BE2C (cell line): ENCODE measurements at regions not wholly inside any gene's neighbourhood (a gene's known extent, or its start where the extent isn't known, plus 50 kb on each side); places are given as distances from the start of the nearest gene placed in this dataset.

Experiments used
- DNase-seq: peaks from one replicate; pipeline ENCODE4 v3.0.0-alpha.2; 2020
- H3K27me3 ChIP-seq: fragments of 250-450 bp; sonication (Bioruptor Pico); 2 replicates; pipeline ENCODE4 v1.5.1; 2020; ENCODE audit warnings: mild to moderate bottlenecking
- H3K36me3 ChIP-seq: fragments of 250-450 bp; sonication (Bioruptor Pico); 2 replicates; pipeline ENCODE4 v1.5.1; 2020; ENCODE audit warnings: mild to moderate bottlenecking
- H3K4me1 ChIP-seq: fragments of 250-450 bp; sonication (Bioruptor Pico); 2 replicates; pipeline ENCODE4 v1.5.1; 2020
- H3K4me3 ChIP-seq: 2 replicates; pipeline ENCODE4 v1.5.1; 2011; ENCODE audit warnings: low read depth, low read length
- H3K9me3 ChIP-seq: fragments of 250-450 bp; sonication (Bioruptor Pico); 2 replicates; pipeline ENCODE4 v1.5.1; 2020
- TF ChIP-seq, protein P1 (sequence below): IDR thresholded peaks from 2 replicates; pipeline ENCODE4 v1.5.1; 2012; ENCODE audit warnings: mild to moderate bottlenecking, low read depth, low read length

DNA sequence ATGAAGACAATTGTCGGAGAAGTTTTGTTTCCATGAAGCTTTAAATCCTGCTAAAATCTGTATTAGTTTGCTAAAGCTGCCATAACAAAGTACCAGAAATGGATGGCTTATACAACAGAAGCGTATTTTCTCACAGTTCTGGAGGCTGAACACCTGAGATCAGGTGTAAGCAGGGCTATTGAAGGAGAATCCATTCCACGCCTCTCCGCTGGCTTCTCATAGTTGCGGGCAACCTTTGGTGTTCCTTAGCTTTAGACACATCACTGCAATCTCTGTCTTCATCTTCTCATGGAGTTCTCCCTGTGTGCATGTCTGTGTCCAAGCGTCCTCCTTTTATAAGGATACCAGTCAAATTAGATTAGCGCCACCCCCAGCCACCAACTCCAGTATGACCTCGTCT is 159.9 kb upstream of the CDYL start:
- TF ChIP-seq, protein P1, sequence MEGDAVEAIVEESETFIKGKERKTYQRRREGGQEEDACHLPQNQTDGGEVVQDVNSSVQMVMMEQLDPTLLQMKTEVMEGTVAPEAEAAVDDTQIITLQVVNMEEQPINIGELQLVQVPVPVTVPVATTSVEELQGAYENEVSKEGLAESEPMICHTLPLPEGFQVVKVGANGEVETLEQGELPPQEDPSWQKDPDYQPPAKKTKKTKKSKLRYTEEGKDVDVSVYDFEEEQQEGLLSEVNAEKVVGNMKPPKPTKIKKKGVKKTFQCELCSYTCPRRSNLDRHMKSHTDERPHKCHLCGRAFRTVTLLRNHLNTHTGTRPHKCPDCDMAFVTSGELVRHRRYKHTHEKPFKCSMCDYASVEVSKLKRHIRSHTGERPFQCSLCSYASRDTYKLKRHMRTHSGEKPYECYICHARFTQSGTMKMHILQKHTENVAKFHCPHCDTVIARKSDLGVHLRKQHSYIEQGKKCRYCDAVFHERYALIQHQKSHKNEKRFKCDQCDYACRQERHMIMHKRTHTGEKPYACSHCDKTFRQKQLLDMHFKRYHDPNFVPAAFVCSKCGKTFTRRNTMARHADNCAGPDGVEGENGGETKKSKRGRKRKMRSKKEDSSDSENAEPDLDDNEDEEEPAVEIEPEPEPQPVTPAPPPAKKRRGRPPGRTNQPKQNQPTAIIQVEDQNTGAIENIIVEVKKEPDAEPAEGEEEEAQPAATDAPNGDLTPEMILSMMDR = no peak
- H3K9me3 ChIP-seq = no peaks in the 10 kb centered on the region
- no peaks in the 10 kb centered on the region for H3K36me3 ChIP-seq
- no peak overlapping the region for H3K4me3 ChIP-seq
- H3K4me1 ChIP-seq = no peaks in the 10 kb centered on the region
- H3K27me3 ChIP-seq = no peaks in the 10 kb centered on the region
- no peak for DNase-seq

DNA sequence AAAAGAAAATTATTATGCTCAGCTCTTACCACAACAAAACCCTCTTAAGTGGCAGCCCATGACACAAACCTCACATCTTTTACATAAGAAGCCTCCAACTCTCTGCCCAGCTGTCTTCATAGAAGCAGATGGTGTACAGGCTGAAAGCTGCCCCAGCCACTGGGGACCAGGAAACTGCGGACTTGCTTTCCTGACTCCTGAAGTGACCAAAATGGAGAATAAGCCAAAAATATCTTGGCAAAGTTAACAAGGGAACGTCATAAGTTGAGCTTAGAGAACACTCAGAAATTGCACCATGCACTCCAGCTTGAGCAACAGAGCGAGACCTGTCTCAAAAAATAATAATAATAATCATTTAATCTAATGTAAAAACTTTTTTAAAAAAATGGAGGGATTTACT is 160.3 kb upstream of the CDYL start:
- no peaks in the 10 kb centered on the region for H3K4me1 ChIP-seq
- no peak for DNase-seq

DNA sequence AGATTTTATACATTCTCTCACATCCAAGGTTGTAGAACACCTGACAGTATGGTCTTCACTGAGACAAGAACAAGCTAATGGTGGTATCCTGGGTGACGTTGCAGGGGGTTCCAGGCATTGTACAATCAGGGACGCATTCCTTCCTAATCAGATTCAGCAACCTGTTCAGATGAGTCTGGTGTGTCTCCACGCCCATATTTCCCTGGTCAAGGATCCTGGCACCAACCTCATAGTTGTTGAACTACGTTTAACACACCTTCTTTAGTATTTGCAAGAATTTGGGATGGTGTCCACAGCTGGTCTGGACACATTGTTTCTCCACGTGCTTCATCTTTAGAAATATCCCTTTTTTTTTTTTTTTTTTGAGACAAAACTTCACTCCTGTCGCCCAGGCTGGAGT is 161.0 kb upstream of the CDYL start:
- Histone ChIP-seq H3K27me3 (no peaks in the 10 kb centered on the region), H3K4me1 (no peaks in the 10 kb centered on the region)

More for the DNA sequence above, 160.3 kb upstream of the CDYL start:
- Histone ChIP-seq H3K36me3 (no peaks in the 10 kb centered on the region), H3K9me3 (no peaks in the 10 kb centered on the region), H3K27me3 (no peaks in the 10 kb centered on the region), H3K4me3 (no peak overlapping the region)
- TF ChIP-seq, protein P1 = no peak

DNA sequence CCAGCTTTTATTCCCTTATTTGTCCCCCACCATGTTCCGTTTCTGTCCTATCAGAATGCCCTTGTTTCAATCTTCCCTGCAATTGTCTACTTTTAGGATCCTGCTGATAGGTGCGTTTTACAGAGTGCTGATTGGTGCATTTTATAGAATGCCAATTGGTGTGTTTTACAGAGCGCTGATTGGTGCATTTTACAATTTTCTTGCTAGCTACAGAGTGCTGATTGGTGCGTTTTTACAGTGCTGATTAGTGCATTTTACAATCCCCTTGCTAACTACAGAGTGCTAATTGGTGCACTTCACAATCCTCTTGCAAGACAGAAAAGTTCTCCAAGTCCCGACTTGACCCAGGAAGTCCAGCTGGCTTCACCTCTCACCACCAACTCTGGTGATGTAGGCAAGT is 161.6 kb upstream of the CDYL start:
- no peaks in the 10 kb centered on the region for H3K36me3 ChIP-seq
- DNase-seq = no peak

More for the DNA sequence above, 161.0 kb upstream of the CDYL start:
- TF ChIP-seq, protein P1 = no peak
- DNase-seq = no peak
- Histone ChIP-seq H3K4me3 (no peak overlapping the region), H3K36me3 (no peaks in the 10 kb centered on the region), H3K9me3 (no peaks in the 10 kb centered on the region)

DNA sequence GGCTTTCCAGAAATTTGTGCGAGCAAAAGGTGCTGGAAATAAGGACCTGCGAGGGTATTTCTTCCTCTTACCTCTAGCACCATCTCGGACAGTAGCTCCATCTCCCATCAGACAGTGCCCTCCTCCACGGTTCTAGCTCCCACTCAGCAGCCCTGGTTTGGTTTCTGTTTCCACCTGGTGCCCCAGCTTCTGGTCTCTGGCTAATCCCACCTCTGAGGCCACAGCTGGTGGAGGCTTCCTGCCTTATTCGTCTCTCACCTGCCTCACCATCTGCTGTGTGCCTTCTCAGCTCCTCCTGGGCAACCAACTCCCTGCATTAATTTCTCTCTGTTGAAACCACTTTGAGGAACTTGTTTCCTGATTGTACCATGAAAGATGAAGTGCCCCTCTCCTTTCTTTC is 162.4 kb upstream of the CDYL start:
- DNase-seq = no peak
- Histone ChIP-seq H3K36me3 (no peaks in the 10 kb centered on the region), H3K9me3 (no peaks in the 10 kb centered on the region), H3K27me3 (no peaks in the 10 kb centered on the region), H3K4me1 (no peaks in the 10 kb centered on the region), H3K4me3 (no peak overlapping the region)
- TF ChIP-seq, protein P1 = no peak

More for the DNA sequence above, 161.6 kb upstream of the CDYL start:
- Histone ChIP-seq H3K27me3 (no peaks in the 10 kb centered on the region), H3K4me1 (no peaks in the 10 kb centered on the region), H3K9me3 (no peaks in the 10 kb centered on the region), H3K4me3 (no peak overlapping the region)
- TF ChIP-seq, protein P1 = no peak

DNA sequence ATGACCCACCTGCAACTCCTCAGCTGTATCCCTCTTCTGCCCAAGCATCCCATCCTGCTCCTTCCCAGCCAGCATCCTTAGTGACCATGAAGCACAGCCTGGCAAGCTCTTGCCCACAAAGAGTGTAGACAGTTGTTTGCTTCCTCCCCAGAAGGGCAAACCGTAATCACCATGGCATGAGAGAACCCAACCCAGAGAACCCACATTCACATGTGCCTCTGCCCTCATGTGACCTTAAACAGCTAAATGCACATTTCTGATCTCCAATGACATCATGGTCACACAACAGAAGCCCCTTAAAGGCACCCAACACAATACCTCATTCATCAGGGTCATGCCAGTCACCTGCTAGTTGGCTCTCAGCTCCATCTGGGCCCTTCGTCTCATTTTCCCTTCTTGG is 162.8 kb upstream of the CDYL start:
- H3K4me1 ChIP-seq = no peaks in the 10 kb centered on the region
- TF ChIP-seq, protein P1 = no peak
- no peak overlapping the region for H3K4me3 ChIP-seq
- H3K36me3 ChIP-seq = no peaks in the 10 kb centered on the region
- no peaks in the 10 kb centered on the region for H3K27me3 ChIP-seq
- no peaks in the 10 kb centered on the region for H3K9me3 ChIP-seq
- DNase-seq = no peak
